Body of pancreas (tissue), 4 donors: ENCODE measurements at regions not wholly inside any gene's neighbourhood (a gene's known extent, or its start where the extent isn't known, plus 50 kb on each side); places are given as distances from the start of the nearest gene placed in this dataset.

Source experiments
- ATAC-seq: fragments of 150-250 bp; one replicate; pipeline ENCODE4 v1.9.1; 2016
- DNase-seq, 4 donors: peaks; one replicate each; pipeline ENCODE4 v3.0.0-alpha.2; 2019
- H3K27ac ChIP-seq, 4 donors: fragments of 200-600 bp; sonication (generic); 1 replicate in 3 of 4; 2 replicates in 1 of 4; pipeline versions ENCODE4 v1.5.1 to v1.6.1; 2016 to 2019; ENCODE audit warnings: mild to moderate bottlenecking in 1 of 4, mixed read lengths in 1 of 4, moderate library complexity in 1 of 4
- H3K27me3 ChIP-seq, 2 donors: fragments of 200-600 bp; sonication (generic); one replicate each; pipeline ENCODE4 v1.6.0; 2016; ENCODE audit warnings: mild to moderate bottlenecking in 1 of 2
- H3K36me3 ChIP-seq, 2 donors: fragments of 200-600 bp; sonication (generic); replicated peaks in 1 of 2; 2 replicates each; pipeline ENCODE4 v1.5.1; 2016; ENCODE audit warnings: low read depth in 2 of 2; ENCODE audit not compliant: insufficient read depth in 1 of 2
- H3K4me1 ChIP-seq: fragments of 200-600 bp; sonication (generic); one replicate; pipeline ENCODE4 v1.6.0; 2016
- H3K4me3 ChIP-seq, 2 donors: fragments of 200-600 bp; sonication (generic); 1 replicate in 1 of 2; 2 replicates in 1 of 2; pipeline ENCODE4 v1.5.1; 2016 to 2019
- H3K9me3 ChIP-seq, 3 donors: fragments of 200-600 bp; sonication (generic); 1 replicate in 2 of 3; 2 replicates in 1 of 3; pipeline ENCODE4 v1.5.1; 2016
- POLR2A ChIP-seq, 3 donors: fragments of 450-650 bp; IDR thresholded peaks; one replicate each; pipeline ENCODE4 v1.6.1; 2016; ENCODE audit warnings: antibody characterized with exemption in 3 of 3, mild to moderate bottlenecking in 2 of 3
- WGBS, 2 donors: methylation state at CpG; one replicate each; pipeline ENCODE4 v1.1.5; 2017; 5-methylcytosine and 5-hydroxymethylcytosine counted together
- intact Hi-C: fragments of 100-400 bp; cut with DNase I; formaldehyde crosslinking; loops from one replicate; pipeline ENCODE4 v1.15.1; 2023
- TF ChIP-seq, protein P1 (sequence below), 7 experiments: fragments of 450-650 bp in 4 of 7; fragments of 200-600 bp in 3 of 7; sonication (generic) in 3 of 7; IDR thresholded peaks; one replicate each; pipeline ENCODE4 v1.5.1; 2016 to 2019; ENCODE audit warnings: antibody characterized with exemption in 7 of 7

GRCh38 chr15:70194266-70194665 lies 96.5 kb upstream of the TLE3 start:
- WGBS, 2 donors: 88 to 96% methylated on average over 5 of the region's 5 CpGs
- Histone ChIP-seq H3K36me3 (no peaks in the 10 kb centered on the region), H3K4me3 (no peak overlapping the region), H3K4me1 (peaks cover 21% of the 10 kb centered on the region), H3K27ac (no peak overlapping the region), H3K27me3 (no peaks in the 10 kb centered on the region), H3K9me3 (peaks cover 0 to 4% (median 0%) of the 10 kb centered on the region in 3 donors)
- intact Hi-C loops: no loop called here
- DNase-seq (no peak), ATAC-seq (no peak)
- TF ChIP-seq, protein P1, sequence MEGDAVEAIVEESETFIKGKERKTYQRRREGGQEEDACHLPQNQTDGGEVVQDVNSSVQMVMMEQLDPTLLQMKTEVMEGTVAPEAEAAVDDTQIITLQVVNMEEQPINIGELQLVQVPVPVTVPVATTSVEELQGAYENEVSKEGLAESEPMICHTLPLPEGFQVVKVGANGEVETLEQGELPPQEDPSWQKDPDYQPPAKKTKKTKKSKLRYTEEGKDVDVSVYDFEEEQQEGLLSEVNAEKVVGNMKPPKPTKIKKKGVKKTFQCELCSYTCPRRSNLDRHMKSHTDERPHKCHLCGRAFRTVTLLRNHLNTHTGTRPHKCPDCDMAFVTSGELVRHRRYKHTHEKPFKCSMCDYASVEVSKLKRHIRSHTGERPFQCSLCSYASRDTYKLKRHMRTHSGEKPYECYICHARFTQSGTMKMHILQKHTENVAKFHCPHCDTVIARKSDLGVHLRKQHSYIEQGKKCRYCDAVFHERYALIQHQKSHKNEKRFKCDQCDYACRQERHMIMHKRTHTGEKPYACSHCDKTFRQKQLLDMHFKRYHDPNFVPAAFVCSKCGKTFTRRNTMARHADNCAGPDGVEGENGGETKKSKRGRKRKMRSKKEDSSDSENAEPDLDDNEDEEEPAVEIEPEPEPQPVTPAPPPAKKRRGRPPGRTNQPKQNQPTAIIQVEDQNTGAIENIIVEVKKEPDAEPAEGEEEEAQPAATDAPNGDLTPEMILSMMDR (IDR thresholded peaks at IDR 0.05): no peak
- no peak for TF ChIP-seq POLR2A (IDR thresholded peaks at IDR 0.05)

DNA sequence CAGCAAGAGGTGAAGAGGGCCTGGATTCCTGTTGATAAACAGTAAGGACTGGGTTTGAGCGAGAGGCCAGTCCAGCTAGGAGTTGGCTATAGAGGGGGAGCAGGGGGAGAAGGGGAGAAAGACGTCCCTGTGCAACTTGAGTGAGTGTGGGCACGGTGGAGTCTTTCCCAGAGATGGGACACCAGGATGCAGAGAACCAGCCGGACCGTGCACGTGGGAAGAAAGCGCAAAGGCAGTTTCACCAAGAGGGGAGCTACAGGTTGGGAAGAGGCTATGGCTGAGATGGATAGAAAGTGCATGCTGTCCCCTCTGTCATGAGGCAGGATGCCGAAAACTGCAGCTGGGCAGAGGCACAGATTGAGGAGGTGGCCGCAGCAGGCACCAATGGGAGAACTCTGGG lies 96.0 kb upstream of the TLE3 start:
- peaks cover 21% of the 10 kb centered on the region for H3K4me1 ChIP-seq
- no peaks in the 10 kb centered on the region for H3K36me3 ChIP-seq
- peaks cover 0 to 4% (median 0%) of the 10 kb centered on the region in 3 donors for H3K9me3 ChIP-seq
- ATAC-seq: no peak
- H3K27ac ChIP-seq: no peak overlapping the region
- no peak for DNase-seq
- H3K4me3 ChIP-seq: no peak overlapping the region
- intact Hi-C loops: no loop called here
- H3K27me3 ChIP-seq: no peaks in the 10 kb centered on the region
- TF ChIP-seq, protein P1 (IDR thresholded peaks at IDR 0.05): no peak
- no peak for TF ChIP-seq POLR2A (IDR thresholded peaks at IDR 0.05)
- 92 to 95% methylated on average over 9 of the region's 9 CpGs for WGBS, 2 donors

DNA sequence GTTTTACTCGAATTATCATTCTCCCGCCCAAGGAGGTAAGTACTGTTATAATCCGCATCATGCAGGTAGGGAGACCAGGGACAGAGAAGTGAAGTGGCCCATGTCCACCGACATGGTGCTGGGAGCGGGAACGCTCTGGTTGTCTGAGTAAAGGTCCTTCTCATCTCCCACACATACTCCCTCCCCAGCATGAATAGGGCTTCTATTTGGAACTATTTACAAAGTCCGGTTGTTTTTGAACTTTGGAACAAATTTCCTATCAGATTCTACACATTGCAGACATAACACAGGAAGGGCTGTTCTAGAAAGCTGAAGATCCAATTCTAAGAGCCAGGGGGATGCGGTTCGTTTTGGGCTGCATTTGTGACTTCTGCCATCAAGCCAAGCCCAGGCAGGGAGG lies 94.8 kb upstream of the TLE3 start:
- no peak for TF ChIP-seq POLR2A (IDR thresholded peaks at IDR 0.05)
- TF ChIP-seq, protein P1 (IDR thresholded peaks at IDR 0.05): no peak
- ATAC-seq (no peak), DNase-seq (no peak)
- WGBS, 2 donors: 80 to 81% methylated on average over 9 of the region's 9 CpGs
- intact Hi-C loops: no loop called here
- Histone ChIP-seq H3K36me3 (no peaks in the 10 kb centered on the region), H3K9me3 (peaks cover 0 to 4% (median 0%) of the 10 kb centered on the region in 3 donors), H3K27me3 (no peaks in the 10 kb centered on the region), H3K4me1 (peaks cover 21% of the 10 kb centered on the region), H3K27ac (no peak overlapping the region), H3K4me3 (no peak overlapping the region)

DNA sequence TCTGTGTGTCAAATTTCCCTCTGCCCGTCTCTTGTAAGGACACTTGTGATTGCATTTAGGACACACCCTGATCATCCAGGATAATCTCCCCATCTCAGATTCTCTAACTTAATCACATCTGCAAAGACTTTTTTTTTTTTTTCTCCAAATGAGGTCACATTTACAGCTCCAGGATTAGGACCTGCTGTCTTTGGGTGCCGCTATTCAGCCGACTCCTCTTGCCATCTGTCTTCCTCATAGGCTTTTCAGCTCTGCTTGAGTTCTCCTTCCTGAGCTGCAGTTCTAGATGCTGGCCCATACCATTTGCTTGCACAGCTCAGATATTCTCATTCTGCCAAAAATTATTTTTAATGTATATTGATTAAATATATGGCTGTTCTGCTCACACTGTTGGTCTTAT lies 94.3 kb upstream of the TLE3 start:
- no peak overlapping the region for H3K4me3 ChIP-seq
- H3K27me3 ChIP-seq: no peaks in the 10 kb centered on the region
- 97% methylated on average over 3 of the region's 3 CpGs for WGBS, 2 donors
- H3K4me1 ChIP-seq: peaks cover 21% of the 10 kb centered on the region
- ATAC-seq: no peak
- intact Hi-C loops: no loop called here
- no peak for TF ChIP-seq POLR2A (IDR thresholded peaks at IDR 0.05)
- TF ChIP-seq, protein P1 (IDR thresholded peaks at IDR 0.05): no peak
- no peak overlapping the region for H3K27ac ChIP-seq
- no peak for DNase-seq
- peaks cover 0 to 4% (median 0%) of the 10 kb centered on the region in 3 donors for H3K9me3 ChIP-seq
- no peaks in the 10 kb centered on the region for H3K36me3 ChIP-seq

DNA sequence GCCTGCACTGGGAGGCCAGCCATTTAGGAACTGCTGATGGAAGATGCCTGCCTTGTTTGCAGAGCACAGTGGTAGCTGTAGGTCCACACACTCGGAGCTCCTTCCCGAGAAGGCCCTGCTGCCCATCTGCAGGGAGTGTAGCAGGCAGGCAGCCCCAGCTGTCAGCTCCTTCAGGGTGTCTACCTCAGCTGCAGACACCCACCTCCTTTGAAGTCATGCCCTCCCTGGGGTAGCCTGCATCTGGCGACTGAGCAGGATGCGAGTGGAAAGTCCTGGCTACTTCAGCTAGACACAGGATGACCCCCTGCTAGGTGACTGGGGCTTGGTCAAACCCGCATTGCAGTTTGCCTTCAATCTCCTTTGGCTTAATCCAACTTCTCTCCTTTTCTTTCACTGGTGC lies 93.2 kb upstream of the TLE3 start:
- Histone ChIP-seq H3K36me3 (no peaks in the 10 kb centered on the region), H3K4me1 (peaks cover 11% of the 10 kb centered on the region), H3K27me3 (no peaks in the 10 kb centered on the region), H3K4me3 (no peak overlapping the region), H3K9me3 (peaks cover 0 to 4% (median 0%) of the 10 kb centered on the region in 3 donors), H3K27ac (no peak overlapping the region)
- ATAC-seq (no peak), DNase-seq (no peak)
- WGBS, 2 donors: 90 to 95% methylated on average over 5 of the region's 5 CpGs
- TF ChIP-seq, protein P1 (IDR thresholded peaks at IDR 0.05): no peak
- no peak for TF ChIP-seq POLR2A (IDR thresholded peaks at IDR 0.05)
- intact Hi-C loops: no loop called here
